HEK293 (cell line): ENCODE measurements at regions not wholly inside any gene's neighbourhood (a gene's known extent, or its start where the extent isn't known, plus 50 kb on each side); places are given as distances from the start of the nearest gene placed in this dataset.

Experiments used
- CTCF ChIP-seq: fragments of 450-650 bp; formaldehyde crosslinking; IDR thresholded peaks from 2 replicates; pipeline ENCODE4 v1.5.1; 2016; ENCODE audit warnings: missing biosample characterization, missing genetic modification characterization
- KLF16 ChIP-seq: fragments of 450-650 bp; formaldehyde crosslinking; IDR thresholded peaks from 2 replicates; pipeline ENCODE4 v1.5.1; 2017; ENCODE audit warnings: missing biosample characterization, missing genetic modification characterization
- PRDM4 ChIP-seq: fragments of 450-650 bp; formaldehyde crosslinking; IDR thresholded peaks from 2 replicates; pipeline ENCODE4 v1.5.1; 2017; ENCODE audit warnings: missing biosample characterization, missing genetic modification characterization
- REST ChIP-seq: fragments of 450-650 bp; formaldehyde crosslinking; IDR thresholded peaks from 2 replicates; pipeline ENCODE4 v1.5.1; 2016; ENCODE audit warnings: missing biosample characterization, missing genetic modification characterization
- ZBTB20 ChIP-seq: fragments of 450-650 bp; formaldehyde crosslinking; IDR thresholded peaks from 2 replicates; pipeline ENCODE4 v1.5.1; 2016; ENCODE audit warnings: missing biosample characterization, missing genetic modification characterization
- ZBTB6 ChIP-seq: fragments of 450-650 bp; formaldehyde crosslinking; IDR thresholded peaks from 2 replicates; pipeline ENCODE4 v1.5.1; 2017; ENCODE audit warnings: missing biosample characterization, missing genetic modification characterization
- ZNF184 ChIP-seq: fragments of 450-650 bp; IDR thresholded peaks from 2 replicates; pipeline ENCODE4 v1.5.1; 2018; ENCODE audit warnings: missing biosample characterization, mild to moderate bottlenecking, missing genetic modification characterization
- ZNF24 ChIP-seq: fragments of 450-650 bp; formaldehyde crosslinking; IDR thresholded peaks from 2 replicates; pipeline ENCODE4 v1.5.1; 2016; ENCODE audit warnings: missing biosample characterization, missing genetic modification characterization
- ZNF398 ChIP-seq: fragments of 450-650 bp; formaldehyde crosslinking; IDR thresholded peaks from 2 replicates; pipeline ENCODE4 v1.5.1; 2017; ENCODE audit warnings: missing biosample characterization, missing genetic modification characterization
- ZNF660 ChIP-seq: fragments of 450-650 bp; IDR thresholded peaks from 2 replicates; pipeline ENCODE4 v1.5.1; 2018; ENCODE audit warnings: missing biosample characterization, mild to moderate bottlenecking, missing genetic modification characterization
- ZNF776 ChIP-seq: fragments of 450-650 bp; formaldehyde crosslinking; IDR thresholded peaks from 2 replicates; pipeline ENCODE4 v1.5.0; 2017; ENCODE audit warnings: missing biosample characterization, missing genetic modification characterization, borderline replicate concordance
- ZNF777 ChIP-seq: fragments of 450-650 bp; formaldehyde crosslinking; IDR thresholded peaks from 2 replicates; pipeline ENCODE4 v1.5.1; 2017; ENCODE audit warnings: missing biosample characterization, missing genetic modification characterization, borderline replicate concordance

- TF ChIP-seq ZNF776 (tag by site-specific recombination) (no peak), ZNF24 (tag by site-specific recombination) (no peak), ZNF660 (tag by site-specific recombination) (no peak), CTCF (tag by site-specific recombination) (no peak), ZNF777 (tag by site-specific recombination) (no peak), REST (tag by site-specific recombination) (no peak), KLF16 (tag by site-specific recombination) (no peak), ZNF184 (tag by site-specific recombination) (no peak), ZNF398 (tag by site-specific recombination) (no peak), ZBTB6 (tag by site-specific recombination) (no peak), ZBTB20 (tag by site-specific recombination) (no peak), PRDM4 (tag by site-specific recombination) (no peak)
Observed at GRCh38 chr3:30299674-30300385, 306.6 kb upstream of the TGFBR2 start.
